Parathyroid adenoma (tissue), 2 donors: ENCODE measurements at regions not wholly inside any gene's neighbourhood (a gene's known extent, or its start where the extent isn't known, plus 50 kb on each side); places are given as distances from the start of the nearest gene placed in this dataset.

Experiments used
- H2AFZ ChIP-seq: fragments of 300-600 bp; sonication (generic); one replicate; pipeline ENCODE4 v1.7.0; 2017; ENCODE audit warnings: antibody characterized with exemption, mild to moderate bottlenecking
- H3K27ac ChIP-seq: fragments of 300-600 bp; sonication (generic); one replicate; pipeline ENCODE4 v1.7.0; 2017
- H3K27me3 ChIP-seq: fragments of 300-600 bp; sonication (generic); one replicate; pipeline ENCODE4 v1.7.0; 2017; ENCODE audit warnings: low read length; ENCODE audit not compliant: control insufficient read depth, insufficient read depth
- H3K36me3 ChIP-seq: fragments of 300-600 bp; sonication (generic); one replicate; pipeline ENCODE4 v1.7.0; 2017; ENCODE audit warnings: low read length; ENCODE audit not compliant: control insufficient read depth, insufficient read depth
- H3K4me1 ChIP-seq: fragments of 300-600 bp; sonication (generic); one replicate; pipeline ENCODE4 v1.7.0; 2017; ENCODE audit warnings: control low read depth
- H3K4me2 ChIP-seq: fragments of 300-600 bp; sonication (generic); one replicate; pipeline ENCODE4 v1.7.0; 2017; ENCODE audit warnings: low read length
- H3K4me3 ChIP-seq: fragments of 300-600 bp; sonication (generic); one replicate; pipeline ENCODE4 v1.7.0; 2017; ENCODE audit warnings: low read depth, low read length
- H3K79me2 ChIP-seq: fragments of 300-600 bp; sonication (generic); one replicate; pipeline ENCODE4 v1.7.0; 2017; ENCODE audit warnings: control low read depth
- H3K9ac ChIP-seq: fragments of 300-600 bp; sonication (generic); one replicate; pipeline ENCODE4 v1.7.0; 2017; ENCODE audit warnings: mild to moderate bottlenecking
- H3K9me3 ChIP-seq: fragments of 300-600 bp; sonication (generic); one replicate; pipeline ENCODE4 v1.7.0; 2017; ENCODE audit warnings: low read length; ENCODE audit not compliant: control insufficient read depth
- TF ChIP-seq, protein P1 (sequence below): fragments of 300-600 bp; sonication (generic); IDR thresholded peaks from one replicate; pipeline ENCODE4 v1.7.0; 2017; ENCODE audit warnings: antibody characterized with exemption, mild to moderate bottlenecking
- donor health status: primary hyperparathyroidism.

GRCh38 chr21:23155281-23155680, 2157.1 kb downstream of the NCAM2 start:
- H3K4me1 ChIP-seq = no peaks in the 10 kb centered on the region
- no peaks in the 10 kb centered on the region for H3K27me3 ChIP-seq
- no peak overlapping the region for H3K4me3 ChIP-seq
- no peak overlapping the region for H3K9ac ChIP-seq
- TF ChIP-seq, protein P1, sequence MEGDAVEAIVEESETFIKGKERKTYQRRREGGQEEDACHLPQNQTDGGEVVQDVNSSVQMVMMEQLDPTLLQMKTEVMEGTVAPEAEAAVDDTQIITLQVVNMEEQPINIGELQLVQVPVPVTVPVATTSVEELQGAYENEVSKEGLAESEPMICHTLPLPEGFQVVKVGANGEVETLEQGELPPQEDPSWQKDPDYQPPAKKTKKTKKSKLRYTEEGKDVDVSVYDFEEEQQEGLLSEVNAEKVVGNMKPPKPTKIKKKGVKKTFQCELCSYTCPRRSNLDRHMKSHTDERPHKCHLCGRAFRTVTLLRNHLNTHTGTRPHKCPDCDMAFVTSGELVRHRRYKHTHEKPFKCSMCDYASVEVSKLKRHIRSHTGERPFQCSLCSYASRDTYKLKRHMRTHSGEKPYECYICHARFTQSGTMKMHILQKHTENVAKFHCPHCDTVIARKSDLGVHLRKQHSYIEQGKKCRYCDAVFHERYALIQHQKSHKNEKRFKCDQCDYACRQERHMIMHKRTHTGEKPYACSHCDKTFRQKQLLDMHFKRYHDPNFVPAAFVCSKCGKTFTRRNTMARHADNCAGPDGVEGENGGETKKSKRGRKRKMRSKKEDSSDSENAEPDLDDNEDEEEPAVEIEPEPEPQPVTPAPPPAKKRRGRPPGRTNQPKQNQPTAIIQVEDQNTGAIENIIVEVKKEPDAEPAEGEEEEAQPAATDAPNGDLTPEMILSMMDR = no peak
- H2AFZ ChIP-seq = no peak overlapping the region
- no peak overlapping the region for H3K4me2 ChIP-seq
- no peaks in the 10 kb centered on the region for H3K36me3 ChIP-seq
- no peaks in the 10 kb centered on the region for H3K79me2 ChIP-seq
- H3K27ac ChIP-seq = no peak overlapping the region
- no peaks in the 10 kb centered on the region for H3K9me3 ChIP-seq

- Histone ChIP-seq H3K36me3 (no peaks in the 10 kb centered on the region), H3K4me3 (no peak overlapping the region), H3K79me2 (no peaks in the 10 kb centered on the region), H3K27ac (no peak overlapping the region), H3K9me3 (no peaks in the 10 kb centered on the region), H3K4me2 (no peak overlapping the region), H2AFZ (no peak overlapping the region), H3K4me1 (no peaks in the 10 kb centered on the region), H3K27me3 (no peaks in the 10 kb centered on the region), H3K9ac (no peak overlapping the region)
- TF ChIP-seq, protein P1 = no peak
These were observed 2162.7 kb downstream of the NCAM2 start for GRCh38 chr21:23160914-23161313.

- Histone ChIP-seq H3K9me3 (no peaks in the 10 kb centered on the region), H3K27me3 (no peaks in the 10 kb centered on the region), H3K4me2 (no peak overlapping the region), H3K36me3 (no peaks in the 10 kb centered on the region), H3K4me3 (no peak overlapping the region), H2AFZ (no peak overlapping the region), H3K4me1 (no peaks in the 10 kb centered on the region), H3K79me2 (no peaks in the 10 kb centered on the region), H3K27ac (no peak overlapping the region), H3K9ac (no peak overlapping the region)
- TF ChIP-seq, protein P1 = no peak
These were observed 2164.2 kb downstream of the NCAM2 start for GRCh38 chr21:23162198-23162946.
